ENCODE measurements at regions not wholly inside any gene's neighbourhood (a gene's known extent, or its start where the extent isn't known, plus 50 kb on each side); places are given as distances from the start of the nearest gene placed in this dataset.

GRCh38 chr6:55696501-55696900, 117.5 kb upstream of the HMGCLL1 start:
- DNase-seq (ENCODE audit: low read depth) = no peak

GRCh38 chr6:55696041-55696440, 117.0 kb upstream of the HMGCLL1 start:
- DNase-seq (ENCODE audit: low read depth) = no peak

GRCh38 chr6:55694759-55695158, 115.8 kb upstream of the HMGCLL1 start:
- no peak for DNase-seq (ENCODE audit: low read depth)

GRCh38 chr6:55694148-55694547, 115.2 kb upstream of the HMGCLL1 start:
- peak; percentile 83 for DNase-seq (ENCODE audit: low read depth)

GRCh38 chr6:55679503-55679902, 100.5 kb upstream of the HMGCLL1 start:
- peak; percentile 25 for DNase-seq (ENCODE audit: low read depth)

- peak; percentile 22 for DNase-seq (ENCODE audit: low read depth)
Observed at GRCh38 chr6:55678330-55679224, 99.6 kb upstream of the HMGCLL1 start.

- DNase-seq (ENCODE audit: low read depth) = no peak
Observed at GRCh38 chr6:55676736-55677135, 97.7 kb upstream of the HMGCLL1 start.

- no peak for DNase-seq (ENCODE audit: low read depth)
Observed at GRCh38 chr6:55675941-55676340, 96.9 kb upstream of the HMGCLL1 start.

GRCh38 chr6:55674672-55675071, 95.7 kb upstream of the HMGCLL1 start:
- DNase-seq (ENCODE audit: low read depth) = no peak

GRCh38 chr6:55670850-55671413, 91.9 kb upstream of the HMGCLL1 start:
- no peak for DNase-seq (ENCODE audit: low read depth)

GRCh38 chr6:55669028-55669427, 90.0 kb upstream of the HMGCLL1 start:
- no peak for DNase-seq (ENCODE audit: low read depth)

GRCh38 chr6:55668591-55668990, 89.6 kb upstream of the HMGCLL1 start:
- DNase-seq (ENCODE audit: low read depth) = no peak

- no peak for DNase-seq (ENCODE audit: low read depth)
Observed at GRCh38 chr6:55667341-55667740, 88.3 kb upstream of the HMGCLL1 start.

GRCh38 chr6:55666606-55667225, 87.7 kb upstream of the HMGCLL1 start:
- no peak for DNase-seq (ENCODE audit: low read depth)

- no peak for DNase-seq (ENCODE audit: low read depth)
Observed at GRCh38 chr6:55666037-55666436, 87.0 kb upstream of the HMGCLL1 start.

- DNase-seq (ENCODE audit: low read depth) = no peak
Observed at GRCh38 chr6:55664591-55665587, 85.9 kb upstream of the HMGCLL1 start.

GRCh38 chr6:55663914-55664313, 84.9 kb upstream of the HMGCLL1 start:
- no peak for DNase-seq (ENCODE audit: low read depth)

GRCh38 chr6:55659304-55659703, 80.3 kb upstream of the HMGCLL1 start:
- DNase-seq (ENCODE audit: low read depth) = no peak

GRCh38 chr6:55654445-55654844, 75.5 kb upstream of the HMGCLL1 start:
- no peak for DNase-seq (ENCODE audit: low read depth)

- DNase-seq (ENCODE audit: low read depth) = no peak
Observed at GRCh38 chr6:55652429-55652828, 73.4 kb upstream of the HMGCLL1 start.

- no peak for DNase-seq (ENCODE audit: low read depth)
Observed at GRCh38 chr6:55651015-55651414, 72.0 kb upstream of the HMGCLL1 start.

GRCh38 chr6:55643861-55644260, 64.9 kb upstream of the HMGCLL1 start:
- peak; percentile 10 for DNase-seq (ENCODE audit: low read depth)

Data from renal cortical epithelial cell (primary cell).